HCT116 (cell line): ENCODE measurements at regions not wholly inside any gene's neighbourhood (a gene's known extent, or its start where the extent isn't known, plus 50 kb on each side); places are given as distances from the start of the nearest gene placed in this dataset.

ENCODE experiments used
- POLR2A ChIP-seq: IDR thresholded peaks from 2 replicates; pipeline ENCODE4 v1.7.0; 2011; ENCODE audit warnings: borderline replicate concordance; ENCODE audit not compliant: insufficient read depth, insufficient read length; ENCODE audit errors: extremely low read depth
- TF ChIP-seq, protein P1 (sequence below), 3 experiments: fragments of 200-600 bp in 1 of 3; sonication (generic) in 1 of 3; IDR thresholded peaks in 2 of 3; conservative IDR thresholded peaks in 1 of 3; 2 replicates each; pipeline ENCODE4 v1.5.1; 2012 to 2017; ENCODE audit warnings: low read depth in 2 of 3, low read length in 2 of 3, antibody characterized with exemption in 1 of 3, borderline replicate concordance in 1 of 3, control low read depth in 1 of 3, mild to moderate bottlenecking in 1 of 3, mixed read lengths in 1 of 3, mixed run types in 1 of 3, moderate library complexity in 1 of 3; ENCODE audit not compliant: insufficient read depth in 1 of 3

DNA sequence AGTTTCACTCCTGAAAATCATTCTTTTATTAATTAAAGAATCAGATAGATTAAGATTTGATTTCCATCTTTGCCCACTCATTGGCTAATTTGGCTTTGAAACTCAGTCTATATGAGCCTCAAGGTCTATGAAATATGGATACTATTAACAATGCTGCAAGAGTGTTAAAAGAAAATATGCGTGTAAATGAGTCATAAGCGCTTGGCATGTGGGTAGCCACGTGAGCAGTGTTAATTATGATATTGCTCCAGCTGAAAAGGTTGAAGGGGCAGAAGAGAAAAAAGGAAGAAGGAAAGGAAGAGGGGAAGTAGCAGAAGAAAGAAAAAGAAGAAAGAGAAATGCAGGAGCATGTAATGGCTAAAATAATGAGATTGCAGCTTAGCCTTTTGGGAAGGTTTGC is 151.4 kb downstream of the CHRM3 start:
- TF ChIP-seq, protein P1, sequence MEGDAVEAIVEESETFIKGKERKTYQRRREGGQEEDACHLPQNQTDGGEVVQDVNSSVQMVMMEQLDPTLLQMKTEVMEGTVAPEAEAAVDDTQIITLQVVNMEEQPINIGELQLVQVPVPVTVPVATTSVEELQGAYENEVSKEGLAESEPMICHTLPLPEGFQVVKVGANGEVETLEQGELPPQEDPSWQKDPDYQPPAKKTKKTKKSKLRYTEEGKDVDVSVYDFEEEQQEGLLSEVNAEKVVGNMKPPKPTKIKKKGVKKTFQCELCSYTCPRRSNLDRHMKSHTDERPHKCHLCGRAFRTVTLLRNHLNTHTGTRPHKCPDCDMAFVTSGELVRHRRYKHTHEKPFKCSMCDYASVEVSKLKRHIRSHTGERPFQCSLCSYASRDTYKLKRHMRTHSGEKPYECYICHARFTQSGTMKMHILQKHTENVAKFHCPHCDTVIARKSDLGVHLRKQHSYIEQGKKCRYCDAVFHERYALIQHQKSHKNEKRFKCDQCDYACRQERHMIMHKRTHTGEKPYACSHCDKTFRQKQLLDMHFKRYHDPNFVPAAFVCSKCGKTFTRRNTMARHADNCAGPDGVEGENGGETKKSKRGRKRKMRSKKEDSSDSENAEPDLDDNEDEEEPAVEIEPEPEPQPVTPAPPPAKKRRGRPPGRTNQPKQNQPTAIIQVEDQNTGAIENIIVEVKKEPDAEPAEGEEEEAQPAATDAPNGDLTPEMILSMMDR (IDR thresholded peaks at IDR 0.05 in 2 of 3, conservative IDR thresholded peaks at IDR 0.05 in 1 of 3; ENCODE audit: borderline replicate concordance in 1 of 3, insufficient read depth in 1 of 3, low read depth in 2 of 3, low read length in 2 of 3), result no peak
- no peak for TF ChIP-seq POLR2A
